ENCODE measurements at regions not wholly inside any gene's neighbourhood (a gene's known extent, or its start where the extent isn't known, plus 50 kb on each side); places are given as distances from the start of the nearest gene placed in this dataset.

DNA sequence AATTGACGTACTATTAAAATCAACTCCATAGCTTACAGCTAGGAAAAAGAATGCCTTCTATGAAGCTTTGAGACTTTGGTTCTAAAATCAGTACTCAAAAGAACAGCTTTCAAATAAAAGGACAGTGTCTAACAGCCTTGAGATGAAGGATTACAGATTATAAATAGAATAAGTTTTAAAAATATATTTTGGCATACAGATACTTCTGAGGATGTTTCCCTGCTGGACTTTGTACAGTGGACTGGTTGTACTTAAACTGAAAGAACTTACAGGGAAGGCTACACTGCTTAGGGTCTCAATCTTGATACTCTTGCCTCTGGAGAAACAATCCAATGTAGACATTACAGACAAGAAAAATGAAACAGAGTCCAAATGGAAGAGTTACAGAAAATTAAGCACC, 452.7 kb downstream of the CETN3 start:
- H3K36me3 ChIP-seq (ENCODE audit: insufficient read depth, low read length) = no peaks in the 10 kb centered on the region
- no peak overlapping the region for H3K9ac ChIP-seq (ENCODE audit: low read length)
- FAIRE-seq = no peak
- no peak overlapping the region for H2AFZ ChIP-seq (ENCODE audit: low read depth, low read length)
- H3K4me2 ChIP-seq (ENCODE audit: low read length) = no peak overlapping the region
- Mint-ChIP-seq H3K27me3 (ENCODE audit: low read depth, unreplicated experiment) (peaks cover 4% of the 10 kb centered on the region), H3K9me3 (ENCODE audit: unreplicated experiment) (no peaks in the 10 kb centered on the region), H3K27ac (ENCODE audit: unreplicated experiment) (no peak overlapping the region), H3K36me3 (ENCODE audit: low read depth, unreplicated experiment) (no peaks in the 10 kb centered on the region), H3K4me3 (ENCODE audit: unreplicated experiment) (no peak overlapping the region), H3K4me1 (ENCODE audit: low read depth, unreplicated experiment) (no peaks in the 10 kb centered on the region)
- no peaks in the 10 kb centered on the region for H3K79me2 ChIP-seq (ENCODE audit: insufficient read depth, low read length)
- no peak overlapping the region for H3K4me3 ChIP-seq (ENCODE audit: insufficient read depth, low read depth, low read length)
- no peaks in the 10 kb centered on the region for H3K4me1 ChIP-seq (ENCODE audit: insufficient read depth, low read length)
- DNase-seq (ENCODE audit: low read depth) = no peak
- H3K9me3 ChIP-seq (ENCODE audit: insufficient read depth, low read depth, low read length) = no peaks in the 10 kb centered on the region
- TF ChIP-seq, protein P1, sequence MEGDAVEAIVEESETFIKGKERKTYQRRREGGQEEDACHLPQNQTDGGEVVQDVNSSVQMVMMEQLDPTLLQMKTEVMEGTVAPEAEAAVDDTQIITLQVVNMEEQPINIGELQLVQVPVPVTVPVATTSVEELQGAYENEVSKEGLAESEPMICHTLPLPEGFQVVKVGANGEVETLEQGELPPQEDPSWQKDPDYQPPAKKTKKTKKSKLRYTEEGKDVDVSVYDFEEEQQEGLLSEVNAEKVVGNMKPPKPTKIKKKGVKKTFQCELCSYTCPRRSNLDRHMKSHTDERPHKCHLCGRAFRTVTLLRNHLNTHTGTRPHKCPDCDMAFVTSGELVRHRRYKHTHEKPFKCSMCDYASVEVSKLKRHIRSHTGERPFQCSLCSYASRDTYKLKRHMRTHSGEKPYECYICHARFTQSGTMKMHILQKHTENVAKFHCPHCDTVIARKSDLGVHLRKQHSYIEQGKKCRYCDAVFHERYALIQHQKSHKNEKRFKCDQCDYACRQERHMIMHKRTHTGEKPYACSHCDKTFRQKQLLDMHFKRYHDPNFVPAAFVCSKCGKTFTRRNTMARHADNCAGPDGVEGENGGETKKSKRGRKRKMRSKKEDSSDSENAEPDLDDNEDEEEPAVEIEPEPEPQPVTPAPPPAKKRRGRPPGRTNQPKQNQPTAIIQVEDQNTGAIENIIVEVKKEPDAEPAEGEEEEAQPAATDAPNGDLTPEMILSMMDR (IDR thresholded peaks at IDR 0.05; ENCODE audit: insufficient read depth, low read depth, low read length) = no peak
- TF ChIP-seq EZH2 (IDR thresholded peaks at IDR 0.05; ENCODE audit: insufficient read depth, low read length) = no peak
- no peaks in the 10 kb centered on the region for H4K20me1 ChIP-seq (ENCODE audit: insufficient read depth, low read length)
- no peak overlapping the region for H3K27ac ChIP-seq (ENCODE audit: low read depth, low read length)
- H3K27me3 ChIP-seq (ENCODE audit: insufficient read depth, low read length) = no peaks in the 10 kb centered on the region

DNA sequence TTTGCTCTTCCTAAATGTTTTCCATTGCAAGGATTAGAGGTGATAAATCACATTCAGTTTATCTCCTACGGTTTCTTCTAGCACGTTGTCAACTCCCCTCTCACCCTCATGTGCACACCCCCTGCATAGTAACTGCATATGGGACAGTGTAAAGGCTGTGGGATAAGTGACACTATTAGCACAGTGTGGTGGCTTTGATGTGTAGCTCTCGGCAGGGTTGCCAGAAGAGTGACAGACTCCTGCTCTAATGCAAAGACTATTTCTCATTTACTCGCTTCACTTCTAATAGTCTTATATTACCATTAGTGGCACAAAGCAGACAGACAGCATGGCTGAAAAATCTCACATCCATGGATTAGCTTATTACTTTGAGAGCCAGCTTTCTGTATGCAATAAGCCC, 454.6 kb downstream of the CETN3 start:
- TF ChIP-seq, protein P1 (IDR thresholded peaks at IDR 0.05; ENCODE audit: insufficient read depth, low read depth, low read length) = no peak
- TF ChIP-seq EZH2 (IDR thresholded peaks at IDR 0.05; ENCODE audit: insufficient read depth, low read length) = no peak
- Mint-ChIP-seq H3K36me3 (ENCODE audit: low read depth, unreplicated experiment) (no peaks in the 10 kb centered on the region), H3K4me1 (ENCODE audit: low read depth, unreplicated experiment) (no peaks in the 10 kb centered on the region), H3K27ac (ENCODE audit: unreplicated experiment) (no peak overlapping the region), H3K27me3 (ENCODE audit: low read depth, unreplicated experiment) (peaks cover 4% of the 10 kb centered on the region), H3K4me3 (ENCODE audit: unreplicated experiment) (no peak overlapping the region), H3K9me3 (ENCODE audit: unreplicated experiment) (no peaks in the 10 kb centered on the region)
- Histone ChIP-seq H3K4me2 (ENCODE audit: low read length) (no peak overlapping the region), H3K36me3 (ENCODE audit: insufficient read depth, low read length) (no peaks in the 10 kb centered on the region), H2AFZ (ENCODE audit: low read depth, low read length) (no peak overlapping the region), H3K27ac (ENCODE audit: low read depth, low read length) (no peak overlapping the region), H3K9me3 (ENCODE audit: insufficient read depth, low read depth, low read length) (no peaks in the 10 kb centered on the region), H3K27me3 (ENCODE audit: insufficient read depth, low read length) (no peaks in the 10 kb centered on the region), H3K4me1 (ENCODE audit: insufficient read depth, low read length) (no peaks in the 10 kb centered on the region), H4K20me1 (ENCODE audit: insufficient read depth, low read length) (no peaks in the 10 kb centered on the region), H3K79me2 (ENCODE audit: insufficient read depth, low read length) (no peaks in the 10 kb centered on the region), H3K9ac (ENCODE audit: low read length) (no peak overlapping the region), H3K4me3 (ENCODE audit: insufficient read depth, low read depth, low read length) (no peak overlapping the region)
- DNase-seq (ENCODE audit: low read depth) (no peak), FAIRE-seq (no peak)

DNA sequence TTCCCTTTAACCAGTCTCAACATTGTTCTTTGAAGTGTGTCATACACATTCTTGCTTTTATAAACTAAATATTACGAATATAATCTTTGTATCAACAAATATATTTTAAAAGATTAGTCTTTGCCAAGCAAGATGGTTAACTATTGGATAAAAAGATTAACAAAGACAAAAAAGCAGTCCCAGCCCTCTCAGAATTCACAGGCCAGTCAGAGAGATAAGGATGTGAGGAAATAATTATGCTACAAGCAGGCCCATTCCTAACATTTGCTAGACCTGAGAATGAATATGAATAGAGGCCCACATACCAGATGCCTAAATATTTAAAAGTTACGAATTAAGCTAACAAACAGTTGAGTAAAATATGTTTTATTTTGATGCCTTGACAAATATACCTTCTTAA, 457.7 kb downstream of the CETN3 start:
- Mint-ChIP-seq H3K9me3 (ENCODE audit: unreplicated experiment) (no peaks in the 10 kb centered on the region), H3K27me3 (ENCODE audit: low read depth, unreplicated experiment) (peaks cover 4% of the 10 kb centered on the region), H3K4me1 (ENCODE audit: low read depth, unreplicated experiment) (no peaks in the 10 kb centered on the region), H3K27ac (ENCODE audit: unreplicated experiment) (no peak overlapping the region), H3K36me3 (ENCODE audit: low read depth, unreplicated experiment) (no peaks in the 10 kb centered on the region), H3K4me3 (ENCODE audit: unreplicated experiment) (no peak overlapping the region)
- Histone ChIP-seq H2AFZ (ENCODE audit: low read depth, low read length) (no peak overlapping the region), H3K9ac (ENCODE audit: low read length) (no peak overlapping the region), H3K4me3 (ENCODE audit: insufficient read depth, low read depth, low read length) (no peak overlapping the region), H4K20me1 (ENCODE audit: insufficient read depth, low read length) (no peaks in the 10 kb centered on the region), H3K27me3 (ENCODE audit: insufficient read depth, low read length) (no peaks in the 10 kb centered on the region), H3K79me2 (ENCODE audit: insufficient read depth, low read length) (no peaks in the 10 kb centered on the region), H3K36me3 (ENCODE audit: insufficient read depth, low read length) (no peaks in the 10 kb centered on the region), H3K27ac (ENCODE audit: low read depth, low read length) (no peak overlapping the region), H3K4me1 (ENCODE audit: insufficient read depth, low read length) (no peaks in the 10 kb centered on the region), H3K4me2 (ENCODE audit: low read length) (no peak overlapping the region), H3K9me3 (ENCODE audit: insufficient read depth, low read depth, low read length) (no peaks in the 10 kb centered on the region)
- DNase-seq (ENCODE audit: low read depth) = no peak
- TF ChIP-seq EZH2 (IDR thresholded peaks at IDR 0.05; ENCODE audit: insufficient read depth, low read length) = no peak
- TF ChIP-seq, protein P1 (IDR thresholded peaks at IDR 0.05; ENCODE audit: insufficient read depth, low read depth, low read length) = no peak
- no peak for FAIRE-seq
